ENCODE measurements at regions not wholly inside any gene's neighbourhood (a gene's known extent, or its start where the extent isn't known, plus 50 kb on each side); places are given as distances from the start of the nearest gene placed in this dataset.

GRCh38 chr6:169957351-169957963 is 206.0 kb downstream of the ERMARD start:
- no peak for TF ChIP-seq ZNF274 (IDR thresholded peaks at IDR 0.05; ENCODE audit: low read depth, low read length)
- no peak for TF ChIP-seq YY1 (IDR thresholded peaks at IDR 0.05; ENCODE audit: insufficient read depth, insufficient read length)

Data from NT2/D1 (cell line).